Skeletal muscle tissue (tissue), 3 donors: ENCODE measurements at regions not wholly inside any gene's neighbourhood (a gene's known extent, or its start where the extent isn't known, plus 50 kb on each side); places are given as distances from the start of the nearest gene placed in this dataset.

ENCODE experiments used
- H3K27ac ChIP-seq: one replicate; pipeline ENCODE4 v1.7.0; 2013; ENCODE audit warnings: mild to moderate bottlenecking, low read depth, low read length, inconsistent platforms
- H3K27me3 ChIP-seq, 3 donors: one replicate each; pipeline ENCODE4 v1.7.0; 2013; ENCODE audit warnings: low read length in 3 of 3; ENCODE audit not compliant: control insufficient read depth in 3 of 3, insufficient read depth in 3 of 3
- H3K36me3 ChIP-seq, 3 donors: one replicate each; pipeline ENCODE4 v1.7.0; 2013; ENCODE audit warnings: low read length in 3 of 3; ENCODE audit not compliant: control insufficient read depth in 3 of 3, insufficient read depth in 3 of 3
- H3K4me1 ChIP-seq, 3 donors: one replicate each; pipeline ENCODE4 v1.7.0; 2013; ENCODE audit warnings: low read length in 3 of 3, mild to moderate bottlenecking in 3 of 3; ENCODE audit not compliant: control insufficient read depth in 3 of 3, insufficient read depth in 3 of 3
- H3K4me3 ChIP-seq, 3 donors: one replicate each; pipeline ENCODE4 v1.7.0; 2013; ENCODE audit warnings: low read length in 3 of 3
- H3K9ac ChIP-seq, 3 donors: one replicate each; pipeline ENCODE4 v1.7.0; 2013; ENCODE audit warnings: low read length in 3 of 3, mild to moderate bottlenecking in 3 of 3, moderate library complexity in 2 of 3, low read depth in 1 of 3
- H3K9me3 ChIP-seq, 3 donors: one replicate each; pipeline ENCODE4 v1.7.0; 2013; ENCODE audit warnings: low read length in 3 of 3; ENCODE audit not compliant: control insufficient read depth in 3 of 3
- donor health status: Osteomylitis.

DNA sequence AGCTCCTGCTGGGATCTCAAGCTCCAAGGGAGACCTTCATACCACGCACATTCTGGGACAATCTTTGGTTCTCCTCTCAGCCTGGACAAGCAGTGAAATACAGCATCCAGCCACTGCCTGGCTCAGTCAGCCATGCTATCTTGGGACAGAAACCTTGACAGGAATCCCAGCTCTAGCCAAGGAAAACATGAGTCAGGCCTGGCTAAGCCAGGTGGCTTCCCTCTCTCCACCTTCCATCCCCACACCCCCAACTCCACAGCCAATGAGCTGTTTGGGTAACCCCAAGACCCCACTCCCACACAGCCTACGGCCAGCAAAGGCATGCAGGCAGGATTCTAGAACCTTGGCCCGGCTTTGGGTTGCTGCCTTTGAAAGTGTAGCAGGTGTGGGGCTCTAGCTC is 64.9 kb downstream of the MCFD2 start:
- no peaks in the 10 kb centered on the region for H3K36me3 ChIP-seq
- peak overlapping the region in 1 of 3 donors; percentile 57 for H3K9ac ChIP-seq
- peaks cover 56 to 67% (median 64%) of the 10 kb centered on the region in 3 donors for H3K4me1 ChIP-seq
- H3K9me3 ChIP-seq = no peaks in the 10 kb centered on the region
- H3K27ac ChIP-seq = peak overlapping the region; percentile 89
- H3K27me3 ChIP-seq = no peaks in the 10 kb centered on the region
- H3K4me3 ChIP-seq = peak overlapping the region in 1 of 3 donors; percentile 29

DNA sequence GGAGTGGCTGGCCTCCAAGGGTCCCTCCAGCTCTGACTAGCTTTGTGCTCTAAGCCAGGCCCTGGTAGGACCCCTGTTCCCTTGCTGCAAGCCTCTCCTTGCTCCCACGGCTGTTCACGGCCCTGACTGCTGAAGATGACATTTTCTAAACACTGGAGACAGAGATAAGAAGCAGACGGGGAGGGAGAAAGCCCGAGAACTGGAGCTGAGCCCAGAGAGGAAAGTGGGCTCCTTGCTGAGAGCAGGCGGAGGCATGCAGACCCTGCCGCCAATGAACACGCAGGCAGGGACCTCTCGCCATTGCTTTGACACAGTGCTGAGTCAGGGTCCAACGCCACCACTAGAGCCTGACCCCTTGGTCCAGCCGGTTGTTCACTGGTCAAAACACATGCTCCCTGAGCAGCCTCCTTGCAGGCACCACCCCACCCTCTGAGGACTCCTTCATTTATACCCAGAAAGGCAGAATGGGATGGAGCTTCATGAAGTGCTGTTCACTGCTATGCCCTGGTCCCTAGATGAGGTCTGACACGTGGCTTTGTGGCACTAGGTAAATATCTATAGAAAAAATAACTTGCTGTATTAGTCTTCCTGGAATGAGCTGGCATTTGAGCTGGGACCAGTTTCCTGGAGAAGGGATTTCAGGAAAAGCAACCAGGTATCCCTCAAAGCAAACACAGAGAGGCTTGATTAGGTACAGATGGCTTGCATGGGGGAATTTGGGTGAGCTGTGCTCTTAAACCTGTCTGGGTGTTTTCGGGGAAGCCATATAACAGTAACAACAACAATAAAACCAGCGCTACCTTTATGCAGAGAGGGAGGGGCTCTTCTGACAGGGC is 65.7 kb downstream of the MCFD2 start:
- H3K9ac ChIP-seq = peak overlapping the region in 2 of 3 donors; percentile 13 to 57
- no peaks in the 10 kb centered on the region for H3K36me3 ChIP-seq
- peaks cover 63 to 70% (median 70%) of the 10 kb centered on the region in 3 donors for H3K4me1 ChIP-seq
- peak overlapping the region; percentile 89 for H3K27ac ChIP-seq
- H3K4me3 ChIP-seq = peak overlapping the region in 2 of 3 donors; percentile 9 to 15
- no peaks in the 10 kb centered on the region for H3K27me3 ChIP-seq
- no peaks in the 10 kb centered on the region for H3K9me3 ChIP-seq

DNA sequence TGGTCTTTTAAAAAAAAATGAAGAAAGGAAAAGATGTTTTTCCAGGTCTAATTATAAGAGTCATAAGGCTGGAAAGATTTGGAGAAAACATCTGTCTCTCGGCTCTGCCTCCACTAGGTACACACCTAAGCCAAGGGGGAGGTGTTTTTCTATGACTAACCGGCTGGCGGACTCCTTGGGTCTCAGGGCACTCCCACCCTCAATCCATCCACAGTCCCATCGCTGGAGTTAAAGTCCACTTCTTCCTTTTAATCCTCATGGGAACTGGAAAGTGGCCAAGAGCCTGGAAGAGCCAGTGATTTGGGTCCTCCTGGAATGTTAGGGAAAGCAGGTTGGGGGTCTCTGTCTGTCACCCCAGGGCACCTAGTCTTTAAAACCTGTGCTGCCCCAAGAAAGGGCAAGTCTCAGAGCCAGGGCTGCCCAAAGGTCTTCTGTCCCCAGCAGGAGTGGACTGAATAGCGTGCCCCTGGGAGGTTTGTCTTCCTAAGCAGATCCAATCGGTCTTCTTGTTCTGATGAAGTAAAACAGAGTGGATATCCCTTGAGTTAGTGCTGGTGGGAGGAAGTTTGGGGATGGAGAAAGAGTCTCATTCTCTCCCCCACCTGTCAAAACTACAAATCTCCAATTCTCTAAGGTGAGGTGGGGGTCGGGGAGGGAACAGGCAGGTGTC is 66.4 kb downstream of the MCFD2 start:
- Histone ChIP-seq H3K9me3 (no peaks in the 10 kb centered on the region), H3K27ac (peak overlapping the region; percentile 89), H3K27me3 (no peaks in the 10 kb centered on the region), H3K4me3 (no peak overlapping the region), H3K36me3 (no peaks in the 10 kb centered on the region), H3K4me1 (peaks cover 58 to 63% (median 62%) of the 10 kb centered on the region in 3 donors), H3K9ac (peak overlapping the region in 1 of 3 donors; percentile 40)

DNA sequence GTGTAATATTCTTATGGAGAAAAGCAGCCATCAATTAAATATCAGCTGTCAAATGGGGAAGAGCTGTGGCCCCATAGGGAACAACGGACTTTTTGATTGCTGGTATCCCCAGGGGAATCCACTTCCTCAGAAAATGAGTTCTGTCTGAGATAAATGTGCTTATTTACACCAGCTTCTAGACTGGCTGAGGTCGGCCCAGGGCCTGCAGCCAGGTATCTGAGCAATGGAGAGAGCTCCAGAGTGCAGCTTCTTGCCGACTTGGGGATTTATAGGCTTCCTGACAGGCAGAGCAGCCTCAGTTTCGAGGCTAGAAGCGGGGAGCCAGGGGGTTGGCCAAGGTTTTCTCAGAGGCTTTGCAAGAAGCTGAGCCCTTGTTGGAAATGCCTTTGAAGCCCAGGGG is 67.2 kb downstream of the MCFD2 start:
- H3K9me3 ChIP-seq = no peaks in the 10 kb centered on the region
- H3K27ac ChIP-seq = peak overlapping the region; percentile 89
- peak overlapping the region in 1 of 3 donors; percentile 34 for H3K4me3 ChIP-seq
- H3K9ac ChIP-seq = peak overlapping the region in 1 of 3 donors; percentile 54
- H3K27me3 ChIP-seq = no peaks in the 10 kb centered on the region
- H3K4me1 ChIP-seq = peaks cover 58 to 61% (median 60%) of the 10 kb centered on the region in 3 donors
- no peaks in the 10 kb centered on the region for H3K36me3 ChIP-seq

DNA sequence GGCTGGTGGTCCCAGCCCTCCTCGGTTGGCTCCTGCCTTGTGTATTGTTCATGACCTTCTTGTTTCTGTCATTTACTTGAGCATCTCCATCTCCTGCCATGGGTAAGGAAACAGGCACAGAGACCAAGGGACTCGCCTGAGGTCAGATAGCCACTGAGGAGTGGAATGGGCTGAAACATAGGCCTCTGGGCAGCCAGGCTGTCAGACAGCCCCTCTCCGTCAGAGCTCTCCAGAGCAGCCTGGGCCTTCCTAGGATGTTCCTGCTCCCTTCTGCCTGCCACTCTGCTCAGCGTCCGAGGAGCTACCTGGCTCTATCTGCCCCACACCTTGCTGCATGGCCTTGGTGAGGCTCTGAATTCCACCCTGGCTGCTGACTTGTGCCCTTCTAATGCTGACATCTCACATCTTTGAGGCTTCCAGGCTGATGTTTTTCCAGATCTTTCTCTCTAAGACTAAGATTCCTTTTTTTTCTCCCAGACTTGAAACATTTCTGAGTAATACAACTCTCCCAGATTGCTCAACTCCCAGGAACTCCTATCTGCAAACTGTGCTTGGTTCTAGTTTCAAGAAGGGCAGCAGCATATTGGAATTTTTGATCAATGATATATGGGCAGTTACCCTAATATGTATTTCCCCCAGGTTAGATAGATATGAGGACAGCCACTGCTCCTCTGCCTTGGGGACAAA is 67.7 kb downstream of the MCFD2 start:
- Histone ChIP-seq H3K9me3 (no peaks in the 10 kb centered on the region), H3K4me3 (peak overlapping the region in 2 of 3 donors; percentile 23 to 34), H3K9ac (peak overlapping the region; percentile 41 to 63 (median 52)), H3K4me1 (peaks cover 58 to 61% (median 60%) of the 10 kb centered on the region in 3 donors), H3K27me3 (no peaks in the 10 kb centered on the region), H3K27ac (peak overlapping the region; percentile 89), H3K36me3 (no peaks in the 10 kb centered on the region)

DNA sequence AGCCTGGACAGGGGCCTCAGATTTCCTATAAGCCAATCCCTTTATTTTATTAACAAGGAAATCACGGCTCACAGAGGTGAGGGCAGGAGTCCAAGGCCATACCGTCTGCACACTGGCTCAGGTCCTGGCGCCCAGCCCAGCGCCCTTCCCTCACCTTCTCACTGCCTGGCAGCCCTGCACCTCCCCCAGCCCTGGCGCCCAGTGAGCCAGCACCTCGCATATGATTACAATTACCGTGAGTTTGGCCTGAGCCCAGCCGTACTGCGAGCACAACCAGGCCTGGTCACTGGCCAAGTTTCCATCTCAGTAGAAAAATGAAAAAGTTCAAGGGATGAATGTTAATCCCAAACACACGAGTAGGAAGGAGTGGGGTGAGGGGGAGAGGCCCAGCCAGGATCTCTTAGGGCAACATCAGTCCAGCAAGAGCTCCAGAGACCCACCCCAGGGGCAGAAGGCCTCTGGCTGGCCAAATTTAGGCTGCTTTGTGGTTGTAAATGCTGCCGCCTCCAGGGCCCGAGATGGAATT is 68.4 kb downstream of the MCFD2 start:
- peak overlapping the region in 2 of 3 donors; percentile 41 to 63 for H3K9ac ChIP-seq
- H3K4me3 ChIP-seq = peak overlapping the region in 2 of 3 donors; percentile 23 to 45
- no peaks in the 10 kb centered on the region for H3K27me3 ChIP-seq
- H3K4me1 ChIP-seq = peaks cover 58 to 61% (median 60%) of the 10 kb centered on the region in 3 donors
- no peaks in the 10 kb centered on the region for H3K36me3 ChIP-seq
- peak overlapping the region; percentile 89 for H3K27ac ChIP-seq
- H3K9me3 ChIP-seq = no peaks in the 10 kb centered on the region

DNA sequence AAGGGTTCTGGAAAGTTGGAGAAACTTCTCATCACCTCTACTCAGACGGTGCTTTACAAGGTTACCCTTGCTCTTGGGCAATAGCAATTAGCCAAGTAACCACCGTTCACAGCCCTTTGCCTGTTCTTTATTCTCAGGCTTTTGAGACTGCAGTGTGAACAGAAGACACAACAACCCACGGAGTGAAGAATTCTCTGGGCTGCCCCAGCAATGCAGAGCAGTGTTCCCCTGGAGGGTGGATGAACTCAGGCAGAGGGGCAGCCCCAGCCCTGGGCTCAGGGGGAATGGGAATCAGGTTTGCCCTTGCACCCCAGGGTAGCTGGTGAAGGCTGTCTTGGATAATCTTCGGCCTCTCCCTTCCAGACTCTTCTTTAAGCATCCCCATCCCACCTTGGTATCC is 69.1 kb downstream of the MCFD2 start:
- no peak overlapping the region for H3K9ac ChIP-seq
- H3K4me3 ChIP-seq = no peak overlapping the region
- H3K4me1 ChIP-seq = peaks cover 58 to 61% (median 60%) of the 10 kb centered on the region in 3 donors
- peak overlapping the region; percentile 89 for H3K27ac ChIP-seq
- H3K36me3 ChIP-seq = no peaks in the 10 kb centered on the region
- H3K27me3 ChIP-seq = no peaks in the 10 kb centered on the region
- H3K9me3 ChIP-seq = no peaks in the 10 kb centered on the region

DNA sequence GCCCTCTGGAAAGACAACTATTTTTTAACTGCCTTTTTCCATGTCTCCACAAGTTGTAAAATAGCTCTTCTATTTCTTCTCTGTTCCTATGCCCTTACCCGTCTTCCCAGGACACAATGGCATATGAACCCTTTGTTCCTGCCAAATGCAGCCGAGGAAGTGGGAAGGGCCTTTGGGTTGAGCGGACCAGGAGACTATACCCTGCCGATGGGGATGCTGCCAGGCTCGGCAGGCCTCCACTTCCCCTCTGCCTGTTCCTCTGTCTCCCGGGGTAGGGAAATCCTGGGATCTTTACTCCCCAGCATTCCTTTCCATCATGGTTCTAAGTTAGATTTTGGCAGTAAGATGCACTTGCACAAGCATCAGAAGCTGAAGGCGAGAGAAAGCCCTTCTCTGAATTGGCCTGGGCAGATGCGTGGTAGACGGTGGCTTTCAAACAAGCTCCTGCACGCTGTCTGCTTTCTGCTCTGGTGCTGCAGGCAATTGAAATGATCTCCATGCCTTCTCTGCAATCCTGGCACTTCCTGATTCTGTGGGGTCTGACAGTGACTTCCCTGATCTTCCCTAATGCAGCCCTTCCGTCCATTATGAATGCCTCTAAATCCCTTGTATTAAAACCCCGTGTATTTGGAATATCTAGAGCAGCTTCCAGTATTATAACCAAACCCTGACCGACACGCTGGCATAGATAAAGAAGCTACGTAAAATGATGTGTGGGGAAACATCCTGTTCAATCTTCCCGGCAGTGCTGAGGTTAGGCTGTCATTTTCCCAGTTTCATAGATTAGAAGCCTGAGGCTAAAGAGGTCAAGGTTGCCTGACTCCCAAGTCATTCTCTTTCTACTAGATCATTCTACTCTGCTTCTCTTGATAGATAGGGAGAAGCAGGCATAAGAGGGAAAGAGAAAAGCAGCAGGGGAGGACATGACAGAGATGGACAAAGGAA is 69.8 kb downstream of the MCFD2 start:
- no peaks in the 10 kb centered on the region for H3K36me3 ChIP-seq
- no peaks in the 10 kb centered on the region for H3K9me3 ChIP-seq
- no peak overlapping the region for H3K9ac ChIP-seq
- peaks cover 54 to 56% (median 54%) of the 10 kb centered on the region in 3 donors for H3K4me1 ChIP-seq
- no peaks in the 10 kb centered on the region for H3K27me3 ChIP-seq
- peak overlapping the region; percentile 89 for H3K27ac ChIP-seq
- no peak overlapping the region for H3K4me3 ChIP-seq

DNA sequence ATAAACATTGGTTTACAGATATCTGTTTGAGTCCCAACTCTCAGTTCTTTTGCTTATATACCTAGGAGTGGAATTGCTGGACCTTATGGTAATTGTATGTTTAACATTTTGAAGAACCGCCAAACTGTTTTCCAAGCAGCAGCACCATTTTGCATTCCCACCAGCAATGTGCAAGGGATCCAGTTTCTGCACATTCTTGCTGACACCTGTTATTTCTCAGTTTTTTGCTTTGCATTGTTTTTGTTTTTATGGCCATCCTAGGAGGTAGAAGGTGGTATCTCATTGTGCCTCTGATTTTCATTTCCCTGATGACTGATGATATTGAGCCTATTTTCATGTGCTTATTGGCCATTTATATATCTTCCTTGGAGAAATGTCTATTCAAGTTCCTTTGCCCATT is 71.2 kb downstream of the MCFD2 start:
- H3K36me3 ChIP-seq = no peaks in the 10 kb centered on the region
- no peak overlapping the region for H3K27ac ChIP-seq
- H3K9ac ChIP-seq = no peak overlapping the region
- no peaks in the 10 kb centered on the region for H3K27me3 ChIP-seq
- H3K4me3 ChIP-seq = no peak overlapping the region
- no peaks in the 10 kb centered on the region for H3K9me3 ChIP-seq
- H3K4me1 ChIP-seq = peaks cover 40 to 43% (median 41%) of the 10 kb centered on the region in 3 donors
